ENCODE measurements at regions not wholly inside any gene's neighbourhood (a gene's known extent, or its start where the extent isn't known, plus 50 kb on each side); places are given as distances from the start of the nearest gene placed in this dataset.

GRCh38 chr5:56763711-56764466 is 51.5 kb upstream of the MAP3K1 start (continued):
- no peak for TF ChIP-seq THAP12 (CRISPR knock-in tag; IDR thresholded peaks at IDR 0.05)
- peak in 1 of 2 experiments; percentile 27 for TF ChIP-seq NCOA2 (IDR thresholded peaks at IDR 0.05; ENCODE audit: partially characterized antibody in 2 of 2)
- TF ChIP-seq U2AF1 (optimal IDR thresholded peaks at IDR 0.05; ENCODE audit: low read depth, low read length): no peak
- no peak for TF ChIP-seq ZNF717 (CRISPR knock-in tag; IDR thresholded peaks at IDR 0.05)
- no peak for TF ChIP-seq KDM5B (IDR thresholded peaks at IDR 0.05; ENCODE audit: insufficient replicate concordance, low read depth, low read length)
- no peak for TF ChIP-seq ZBTB40 (IDR thresholded peaks at IDR 0.05)
- no peak for TF ChIP-seq ZBTB40 (CRISPR knock-in tag; IDR thresholded peaks at IDR 0.05)
- no peak for TF ChIP-seq HDGF (IDR thresholded peaks at IDR 0.05)
- no peak for TF ChIP-seq HNRNPH1 (optimal IDR thresholded peaks at IDR 0.05; ENCODE audit: low read depth, low read length)
- no peak for TF ChIP-seq ZNF174 (CRISPR knock-in tag; IDR thresholded peaks at IDR 0.05)
- TF ChIP-seq BMI1 (IDR thresholded peaks at IDR 0.05; ENCODE audit: low read length): no peak
- 0 out of 2 replicates have a peak, but pooled peaks have one; percentile 41 for TF ChIP-seq ATF4 (CRISPR knock-in tag; IDR thresholded peaks at IDR 0.05)
- no peak for TF ChIP-seq WHSC1 (IDR thresholded peaks at IDR 0.05; ENCODE audit: low read length)
- TF ChIP-seq NFIX (CRISPR knock-in tag; IDR thresholded peaks at IDR 0.05; ENCODE audit: low read depth): no peak
- TF ChIP-seq ETV6 (IDR thresholded peaks at IDR 0.05; ENCODE audit: borderline replicate concordance in 1 of 2, low read depth in 2 of 2, low read length in 1 of 2): peak in 1 of 2 experiments; percentile 63; a peak in 1 of 4 replicates
- no peak for TF ChIP-seq ETV6 (CRISPR knock-in tag; IDR thresholded peaks at IDR 0.05; ENCODE audit: borderline replicate concordance)
- peak; percentile 84 for TF ChIP-seq SMARCE1 (IDR thresholded peaks at IDR 0.05)

All from K562 (cell line).